A549 (cell line): ENCODE measurements at regions not wholly inside any gene's neighbourhood (a gene's known extent, or its start where the extent isn't known, plus 50 kb on each side); places are given as distances from the start of the nearest gene placed in this dataset.
"Not testable (repeated sequence)": the region's sequence is repeated elsewhere in the genome, so short reads cannot be mapped to it uniquely, and the experiment has no call there.

ENCODE experiments used
- ATAC-seq, 2 experiments: fragments of 200-7000 bp in 1 of 2; fragments of >200 bp in 1 of 2; cut with Nextera tagmentation in 1 of 2; cut with Tn5 transposase in 1 of 2; 3 replicates each; pipeline versions ENCODE4 v1.8.0 to v1.9.1; 2018 to 2020; ENCODE audit warnings: mild to moderate bottlenecking in 1 of 2, moderate library complexity in 1 of 2
- CTCF ChIA-PET: fragments of 300-600 bp; sonication (Branson Sonifier 250); formaldehyde crosslinking; extraction: SDS; loops from one replicate; lab custom pipeline; 2021; ENCODE audit warnings: antibody characterized with exemption, inconsistent platforms; lab: Yijun Ruan, JAX
- POLR2A ChIA-PET: fragments of 350-600 bp; formaldehyde crosslinking; extraction: SDS; loops from one replicate; lab custom pipeline; 2021; ENCODE audit warnings: antibody characterized with exemption, inconsistent platforms; lab: Yijun Ruan, JAX
- DNase-seq, 2 experiments: peaks; one replicate each; pipeline versions ENCODE4 v3.0.0 to v3.0.0-alpha.2; 2011 to 2016; ENCODE audit warnings: low read depth in 1 of 2, low spot score in 1 of 2
- FAIRE-seq: peaks from 2 replicates; lab custom pipeline; 2011; peaks lifted over from hg19 to GRCh38; lab: Jason Lieb, UNC
- H3K27ac ChIP-seq, 2 experiments: fragments of >200 bp; sonication (Bioruptor Twin); formaldehyde crosslinking; 3 replicates each; pipeline ENCODE4 v1.5.1; 2016 to 2017
- H3K4me1 ChIP-seq: fragments of >200 bp; sonication (Bioruptor Twin); formaldehyde crosslinking; 3 replicates; pipeline ENCODE4 v1.6.1; 2016
- H3K4me2 ChIP-seq: fragments of >200 bp; sonication (Bioruptor Twin); formaldehyde crosslinking; 3 replicates; pipeline ENCODE4 v1.6.1; 2016
- H3K4me3 ChIP-seq: fragments of >200 bp; sonication (Bioruptor Twin); formaldehyde crosslinking; 3 replicates; pipeline ENCODE4 v1.5.1; 2016
- H3K9me3 ChIP-seq: fragments of >200 bp; sonication (Bioruptor Twin); formaldehyde crosslinking; 3 replicates; pipeline ENCODE4 v1.6.1; 2016
- ATOH8 ChIP-seq: fragments of 250-450 bp; sonication (Bioruptor Pico); IDR thresholded peaks from 2 replicates; pipeline ENCODE4 v1.5.0; 2020; ENCODE audit warnings: low read depth, mild to moderate bottlenecking, moderate library complexity
- BHLHE40 ChIP-seq: IDR thresholded peaks from 2 replicates; pipeline ENCODE4 v1.6.1; 2012; ENCODE audit warnings: low read depth, low read length, inconsistent platforms
- CBX2 ChIP-seq: fragments of 200-600 bp; sonication (generic); IDR thresholded peaks from 2 replicates; pipeline ENCODE4 v1.6.1; 2016; ENCODE audit warnings: low read depth, mild to moderate bottlenecking, borderline replicate concordance
- E2F6 ChIP-seq: IDR thresholded peaks from 2 replicates; pipeline ENCODE4 v1.6.1; 2012; ENCODE audit warnings: low read depth, borderline replicate concordance
- FOSL2 ChIP-seq, 2 experiments: fragments of 450-650 bp in 1 of 2; fragments of >200 bp in 1 of 2; sonication (Bioruptor Twin) in 1 of 2; formaldehyde crosslinking; IDR thresholded peaks; 2 replicates each; pipeline versions ENCODE4 v1.5.0 to v1.6.1; 2016 to 2020; ENCODE audit warnings: mild to moderate bottlenecking in 1 of 2, moderate library complexity in 1 of 2
- FOXS1 ChIP-seq: fragments of 250-450 bp; sonication (Bioruptor Pico); IDR thresholded peaks from 2 replicates; pipeline ENCODE4 v1.5.0; 2020; ENCODE audit warnings: mild to moderate bottlenecking, moderate library complexity
- GATA3 ChIP-seq: IDR thresholded peaks from 2 replicates; pipeline ENCODE4 v1.6.1; 2012; ENCODE audit warnings: borderline replicate concordance
- HES2 ChIP-seq: fragments of >200 bp; sonication (Bioruptor Twin); formaldehyde crosslinking; IDR thresholded peaks from 2 replicates; pipeline ENCODE4 v1.6.1; 2016
- HMGXB4 ChIP-seq: fragments of 250-450 bp; sonication (Bioruptor Pico); IDR thresholded peaks from 2 replicates; pipeline ENCODE4 v1.5.0; 2021; ENCODE audit warnings: mild to moderate bottlenecking, moderate library complexity, borderline replicate concordance
- HOXB13 ChIP-seq: fragments of 250-450 bp; sonication (Bioruptor Pico); IDR thresholded peaks from 2 replicates; pipeline ENCODE4 v1.5.0; 2020; ENCODE audit warnings: low read depth, mild to moderate bottlenecking, moderate library complexity
- JUNB ChIP-seq: fragments of >200 bp; sonication (Bioruptor Twin); formaldehyde crosslinking; IDR thresholded peaks from 2 replicates; pipeline ENCODE4 v1.6.1; 2016
- KDM1A ChIP-seq: fragments of 200-600 bp; sonication (generic); IDR thresholded peaks from 2 replicates; pipeline ENCODE4 v1.6.1; 2016; ENCODE audit warnings: low read depth, mild to moderate bottlenecking
- NFE2L2 ChIP-seq: fragments of 150-350 bp; conservative IDR thresholded peaks from 2 replicates; pipeline ENCODE4 v1.6.1; 2014; ENCODE audit warnings: low read length
- NPAS2 ChIP-seq: fragments of 250-450 bp; sonication (Bioruptor Pico); IDR thresholded peaks from 2 replicates; pipeline ENCODE4 v1.8.0; 2022; ENCODE audit warnings: mild to moderate bottlenecking, moderate library complexity, borderline replicate concordance
- PBX3 ChIP-seq: IDR thresholded peaks from 2 replicates; pipeline ENCODE4 v1.6.1; 2012
- RCOR1 ChIP-seq: fragments of 150-350 bp; IDR thresholded peaks from 2 replicates; pipeline ENCODE4 v1.6.1; 2014; ENCODE audit warnings: antibody characterized with exemption, low read length, low read depth
- REST ChIP-seq: fragments of 200-600 bp; sonication (generic); IDR thresholded peaks from 2 replicates; pipeline ENCODE4 v1.6.1; 2016; ENCODE audit warnings: antibody characterized with exemption, mild to moderate bottlenecking, moderate library complexity
- RFX5 ChIP-seq: fragments of 450-650 bp; IDR thresholded peaks from 2 replicates; pipeline ENCODE4 v1.7.1; 2014; ENCODE audit warnings: antibody characterized with exemption, mild to moderate bottlenecking, moderate library complexity
- SMC3 ChIP-seq: fragments of >200 bp; sonication (Bioruptor Twin); formaldehyde crosslinking; IDR thresholded peaks from 3 replicates; pipeline ENCODE4 v1.6.1; 2018; ENCODE audit warnings: inconsistent platforms
- SREBF2 ChIP-seq: fragments of 450-650 bp; IDR thresholded peaks from 2 replicates; pipeline ENCODE4 v1.6.1; 2014; ENCODE audit warnings: mild to moderate bottlenecking, moderate library complexity
- TP53 ChIP-seq: fragments of 250-450 bp; sonication (Bioruptor Pico); IDR thresholded peaks from 2 replicates; pipeline ENCODE4 v1.5.0; 2021; ENCODE audit warnings: mild to moderate bottlenecking, moderate library complexity
- ZC3H11A ChIP-seq: fragments of 450-650 bp; IDR thresholded peaks from 2 replicates; pipeline ENCODE4 v1.6.1; 2014; ENCODE audit warnings: antibody characterized with exemption, mild to moderate bottlenecking
- ZFP36 ChIP-seq: fragments of 450-650 bp; IDR thresholded peaks from 2 replicates; pipeline ENCODE4 v1.6.1; 2014; ENCODE audit warnings: borderline replicate concordance; ENCODE audit not compliant: partially characterized antibody
- ZNF302 ChIP-seq: fragments of 250-450 bp; sonication (Bioruptor Pico); IDR thresholded peaks from 2 replicates; pipeline ENCODE4 v1.9.0; 2021; ENCODE audit warnings: inconsistent platforms, mild to moderate bottlenecking, moderate library complexity
- ZSCAN20 ChIP-seq: fragments of 250-450 bp; sonication (Bioruptor Pico); IDR thresholded peaks from 2 replicates; pipeline ENCODE4 v1.8.0; 2022; ENCODE audit warnings: mild to moderate bottlenecking, moderate library complexity
- WGBS: methylation state at CpG from one replicate; pipeline ENCODE4 v1.1.6; 2017; ENCODE audit errors: missing lambda C conversion rate; 5-methylcytosine and 5-hydroxymethylcytosine counted together

GRCh38 chr4:81668328-81668727, 196.6 kb upstream of the RASGEF1B start:
- H3K9me3 ChIP-seq, ATAC-seq, H3K4me3 ChIP-seq, FAIRE-seq, H3K4me2 ChIP-seq, DNase-seq, CTCF ChIA-PET, POLR2A ChIA-PET, H3K27ac ChIP-seq, H3K4me1 ChIP-seq: not testable (repeated sequence)
- 30% methylated on average over 7 of the region's 7 CpGs for WGBS

- Histone ChIP-seq H3K4me3 (no peak overlapping the region), H3K9me3 (no peaks in the 10 kb centered on the region), H3K4me1 (no peaks in the 10 kb centered on the region), H3K27ac (no peak overlapping the region), H3K4me2 (no peak overlapping the region)
- ATAC-seq (no peak), FAIRE-seq (no peak), DNase-seq (no peak)
- POLR2A ChIA-PET = no interaction called here
- CTCF ChIA-PET = no interaction called here
- no peak for TF ChIP-seq BHLHE40
- no peak for TF ChIP-seq KDM1A
- TF ChIP-seq HES2 = no peak
- no peak for TF ChIP-seq FOSL2 (IDR thresholded peaks at IDR 0.05)
- TF ChIP-seq FOSL2 (CRISPR knock-in tag; IDR thresholded peaks at IDR 0.05) = no peak
- no peak for TF ChIP-seq ZSCAN20 (CRISPR knock-in tag)
- no peak for TF ChIP-seq ZFP36
- no peak for TF ChIP-seq ZC3H11A
- no peak for TF ChIP-seq SMC3
- TF ChIP-seq HOXB13 (CRISPR knock-in tag) = no peak
- no peak for TF ChIP-seq NPAS2 (CRISPR knock-in tag)
- TF ChIP-seq JUNB = no peak
- WGBS = 44% methylated on average over 2 of the region's 2 CpGs
Observed at GRCh38 chr4:81667539-81667938, 195.8 kb upstream of the RASGEF1B start.

GRCh38 chr4:81666491-81666890, 194.8 kb upstream of the RASGEF1B start:
- FAIRE-seq (no peak), DNase-seq (no peak), ATAC-seq (no peak)
- Histone ChIP-seq H3K27ac (no peak overlapping the region), H3K9me3 (no peaks in the 10 kb centered on the region), H3K4me1 (no peaks in the 10 kb centered on the region), H3K4me3 (no peak overlapping the region), H3K4me2 (no peak overlapping the region)
- ChIA-PET POLR2A (no interaction called here), CTCF (no interaction called here)
- TF ChIP-seq FOXS1 (CRISPR knock-in tag) (no peak), HES2 (no peak), FOSL2 (IDR thresholded peaks at IDR 0.05) (no peak), FOSL2 (CRISPR knock-in tag; IDR thresholded peaks at IDR 0.05) (no peak), SREBF2 (no peak), RFX5 (no peak), ZNF302 (no peak), PBX3 (no peak), E2F6 (no peak), HMGXB4 (CRISPR knock-in tag) (no peak), TP53 (CRISPR knock-in tag) (no peak), GATA3 (no peak), ATOH8 (no peak), RCOR1 (no peak), REST (no peak), NFE2L2 (no peak), CBX2 (no peak)
